ENCODE measurements at regions not wholly inside any gene's neighbourhood (a gene's known extent, or its start where the extent isn't known, plus 50 kb on each side); places are given as distances from the start of the nearest gene placed in this dataset.

DNA sequence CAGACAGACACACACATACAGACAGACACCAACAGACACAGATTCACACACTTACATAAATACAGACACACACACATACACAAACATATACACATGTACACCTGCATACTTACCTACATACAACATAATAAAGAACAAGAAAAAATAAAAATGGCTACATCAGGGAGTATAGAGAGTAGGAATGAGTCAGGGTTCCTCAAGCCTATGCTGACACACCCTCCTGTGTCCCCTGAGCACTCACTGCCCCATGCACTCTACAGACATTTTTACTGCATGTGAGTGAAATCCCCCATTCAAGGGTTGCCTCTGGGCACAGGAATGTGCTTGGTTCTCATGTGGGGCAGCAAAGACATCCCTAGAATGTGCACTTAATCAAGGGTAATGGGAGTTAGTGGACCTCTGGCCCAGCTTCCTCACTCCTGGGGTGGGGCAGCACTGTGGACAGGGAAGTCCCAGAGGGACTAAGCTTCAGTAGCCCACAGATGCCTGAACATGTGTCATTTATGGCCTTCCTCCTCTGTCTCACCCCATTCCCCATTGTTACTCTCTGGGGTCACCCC lies 185.9 kb upstream of the FOXA2 start:
- no peak overlapping the region for H3K27ac ChIP-seq (ENCODE audit: extremely low read depth, low read depth, low read length)
- ChIA-PET POLR2A (interaction anchor here (0.6 to 0.7 kb wide), 2 partner anchors 17 to 216 kb away, joined by 3 read pairs; no protein-coding TSS in a partner anchor), CTCF (ENCODE audit: low intra/inter-chr PET ratio) (no interaction called here)
- intact Hi-C loops (cut with micrococcal nuclease) (no loop called here), in situ Hi-C loops (cut with MboI) (no loop called here)
- no peaks in the 10 kb centered on the region for H3K36me3 ChIP-seq (ENCODE audit: control insufficient read depth, insufficient read depth, low read length)
- no peak overlapping the region for H3K4me3 ChIP-seq
- H3K79me2 ChIP-seq (ENCODE audit: control insufficient read depth, insufficient read depth, low read length) = no peaks in the 10 kb centered on the region
- no peak for ATAC-seq
- H2AFZ ChIP-seq (ENCODE audit: low read depth, low read length) = no peak overlapping the region
- DNase-seq (ENCODE audit: extremely low read depth in 1 of 4, low spot score in 3 of 4) = no peak
- H3K4me2 ChIP-seq (ENCODE audit: insufficient read depth, low read length) = no peak overlapping the region
- H3K9ac ChIP-seq (ENCODE audit: insufficient read depth in 1 of 2, low read depth in 2 of 2, low read length in 2 of 2) = no peak overlapping the region
- no peak for FAIRE-seq
- no TSS peak for BruUV-seq (replicated peaks)
- no peaks in the 10 kb centered on the region for H3K9me1 ChIP-seq (ENCODE audit: control insufficient read depth, insufficient read depth, low read length)
- peaks cover 0 to 20% of the 10 kb centered on the region in 2 experiments; a peak in 3 of 5 replicates for H3K27me3 ChIP-seq (ENCODE audit: control insufficient read depth in 2 of 2, insufficient read depth in 2 of 2, low read length in 2 of 2)
- no peaks in the 10 kb centered on the region for H4K20me1 ChIP-seq (replicated peaks; ENCODE audit: control insufficient read depth, insufficient read depth, low read length)
- TF ChIP-seq CREB1 (IDR thresholded peaks at IDR 0.05) (no peak), CREB1 (CRISPR knock-in tag; IDR thresholded peaks at IDR 0.05) (no peak), TEAD2 (tag; IDR thresholded peaks at IDR 0.05) (no peak)
- no peaks in the 10 kb centered on the region for H3K9me3 ChIP-seq (replicated peaks; ENCODE audit: control insufficient read depth, insufficient read depth, low read depth, low read length)
- H3K4me1 ChIP-seq (replicated peaks in 1 of 2; ENCODE audit: control insufficient read depth in 2 of 2, insufficient read depth in 2 of 2, low read length in 2 of 2) = no peaks in the 10 kb centered on the region; a peak in 1 of 5 replicates

DNA sequence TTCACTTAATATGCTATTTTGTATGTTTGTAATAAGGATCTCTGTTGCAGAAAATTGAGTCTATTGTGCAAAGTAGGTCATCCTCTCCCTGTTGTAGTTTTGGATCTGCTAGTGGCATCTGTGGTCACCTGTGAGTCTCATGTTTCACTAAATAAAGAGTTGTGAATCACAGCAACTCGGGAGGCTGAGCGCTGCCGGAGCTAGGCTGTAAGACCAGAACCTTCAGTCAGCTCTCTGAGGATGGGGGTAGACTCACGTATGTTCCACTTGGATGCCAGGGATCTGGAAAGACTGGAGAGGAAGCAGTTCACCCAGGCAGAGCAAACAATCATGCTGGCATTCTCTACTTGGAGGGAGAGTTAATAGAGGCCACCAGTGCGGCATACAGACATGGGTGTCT lies 187.3 kb upstream of the FOXA2 start:
- Histone ChIP-seq H3K4me1 (replicated peaks in 1 of 2; ENCODE audit: control insufficient read depth in 2 of 2, insufficient read depth in 2 of 2, low read length in 2 of 2) (no peaks in the 10 kb centered on the region), H3K4me3 (no peak overlapping the region), H3K9ac (ENCODE audit: insufficient read depth in 1 of 2, low read depth in 2 of 2, low read length in 2 of 2) (no peak overlapping the region), H3K36me3 (ENCODE audit: control insufficient read depth, insufficient read depth, low read length) (no peaks in the 10 kb centered on the region), H3K9me3 (replicated peaks; ENCODE audit: control insufficient read depth, insufficient read depth, low read depth, low read length) (no peaks in the 10 kb centered on the region), H3K27me3 (ENCODE audit: control insufficient read depth in 2 of 2, insufficient read depth in 2 of 2, low read length in 2 of 2) (peaks cover 0 to 14% of the 10 kb centered on the region in 2 experiments; a peak in 4 of 5 replicates), H2AFZ (ENCODE audit: low read depth, low read length) (no peak overlapping the region), H4K20me1 (replicated peaks; ENCODE audit: control insufficient read depth, insufficient read depth, low read length) (no peaks in the 10 kb centered on the region), H3K27ac (ENCODE audit: extremely low read depth, low read depth, low read length) (no peak overlapping the region), H3K79me2 (ENCODE audit: control insufficient read depth, insufficient read depth, low read length) (no peaks in the 10 kb centered on the region), H3K4me2 (ENCODE audit: insufficient read depth, low read length) (no peak overlapping the region), H3K9me1 (ENCODE audit: control insufficient read depth, insufficient read depth, low read length) (no peaks in the 10 kb centered on the region)
- intact Hi-C loops (cut with micrococcal nuclease) = no loop called here
- DNase-seq (ENCODE audit: extremely low read depth in 1 of 4, low spot score in 3 of 4) (no peak), ATAC-seq (no peak), FAIRE-seq (no peak)
- POLR2A ChIA-PET = interaction anchor here (0.9 kb wide), 1 partner anchor 15 kb away, joined by 3 read pairs; no protein-coding TSS in a partner anchor
- in situ Hi-C loops (cut with MboI) = no loop called here
- WGBS (ENCODE audit: insufficient coverage, low coverage, missing lambda C conversion rate) = 0% methylated on average over 4 of the region's 5 CpGs
- CTCF ChIA-PET (ENCODE audit: low intra/inter-chr PET ratio) = no interaction called here
- no TSS peak for BruUV-seq (replicated peaks)
- TF ChIP-seq TAF15 (IDR thresholded peaks at IDR 0.05; ENCODE audit: low read depth, low read length) = no peak
- no peak for TF ChIP-seq TOE1 (IDR thresholded peaks at IDR 0.05; ENCODE audit: borderline replicate concordance)
- TF ChIP-seq TOE1 (CRISPR knock-in tag; IDR thresholded peaks at IDR 0.05; ENCODE audit: borderline replicate concordance, low read depth) = no peak
- no peak for TF ChIP-seq KAT2B (IDR thresholded peaks at IDR 0.05; ENCODE audit: low read depth, low read length)
- no peak for TF ChIP-seq POLR2AphosphoS2 (IDR thresholded peaks at IDR 0.05; ENCODE audit: low read length)
- TF ChIP-seq ZNF24 (IDR thresholded peaks at IDR 0.05) = no peak
- TF ChIP-seq, protein P1, sequence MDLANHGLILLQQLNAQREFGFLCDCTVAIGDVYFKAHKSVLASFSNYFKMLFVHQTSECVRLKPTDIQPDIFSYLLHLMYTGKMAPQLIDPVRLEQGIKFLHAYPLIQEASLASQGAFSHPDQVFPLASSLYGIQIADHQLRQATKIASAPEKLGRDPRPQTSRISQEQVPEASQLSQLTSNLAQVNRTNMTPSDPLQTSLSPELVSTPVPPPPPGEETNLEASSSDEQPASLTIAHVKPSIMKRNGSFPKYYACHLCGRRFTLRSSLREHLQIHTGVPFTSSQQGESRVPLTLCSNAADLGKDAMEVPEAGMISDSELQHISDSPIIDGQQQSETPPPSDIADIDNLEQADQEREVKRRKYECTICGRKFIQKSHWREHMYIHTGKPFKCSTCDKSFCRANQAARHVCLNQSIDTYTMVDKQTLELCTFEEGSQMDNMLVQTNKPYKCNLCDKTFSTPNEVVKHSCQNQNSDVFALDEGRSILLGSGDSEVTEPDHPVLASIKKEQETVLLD (IDR thresholded peaks at IDR 0.05) = no peak
- no peak for TF ChIP-seq MTA2 (IDR thresholded peaks at IDR 0.05; ENCODE audit: low read depth)
- TF ChIP-seq TARDBP (IDR thresholded peaks at IDR 0.05) = no peak
- TF ChIP-seq RFX5 (IDR thresholded peaks at IDR 0.05; ENCODE audit: low read depth, low read length) = no peak
- TF ChIP-seq, protein P2, sequence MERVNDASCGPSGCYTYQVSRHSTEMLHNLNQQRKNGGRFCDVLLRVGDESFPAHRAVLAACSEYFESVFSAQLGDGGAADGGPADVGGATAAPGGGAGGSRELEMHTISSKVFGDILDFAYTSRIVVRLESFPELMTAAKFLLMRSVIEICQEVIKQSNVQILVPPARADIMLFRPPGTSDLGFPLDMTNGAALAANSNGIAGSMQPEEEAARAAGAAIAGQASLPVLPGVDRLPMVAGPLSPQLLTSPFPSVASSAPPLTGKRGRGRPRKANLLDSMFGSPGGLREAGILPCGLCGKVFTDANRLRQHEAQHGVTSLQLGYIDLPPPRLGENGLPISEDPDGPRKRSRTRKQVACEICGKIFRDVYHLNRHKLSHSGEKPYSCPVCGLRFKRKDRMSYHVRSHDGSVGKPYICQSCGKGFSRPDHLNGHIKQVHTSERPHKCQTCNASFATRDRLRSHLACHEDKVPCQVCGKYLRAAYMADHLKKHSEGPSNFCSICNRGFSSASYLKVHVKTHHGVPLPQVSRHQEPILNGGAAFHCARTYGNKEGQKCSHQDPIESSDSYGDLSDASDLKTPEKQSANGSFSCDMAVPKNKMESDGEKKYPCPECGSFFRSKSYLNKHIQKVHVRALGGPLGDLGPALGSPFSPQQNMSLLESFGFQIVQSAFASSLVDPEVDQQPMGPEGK (CRISPR knock-in tag; IDR thresholded peaks at IDR 0.05; ENCODE audit: borderline replicate concordance) = no peak
- TF ChIP-seq NCOA1 (IDR thresholded peaks at IDR 0.05; ENCODE audit: low read depth) = no peak

All from K562 (cell line).